Ovary (tissue), 3 donors: ENCODE measurements at regions not wholly inside any gene's neighbourhood (a gene's known extent, or its start where the extent isn't known, plus 50 kb on each side); places are given as distances from the start of the nearest gene placed in this dataset.

Experiments
- POLR2A ChIP-seq: fragments of 450-650 bp; IDR thresholded peaks from one replicate; pipeline ENCODE4 v1.6.1; 2017; ENCODE audit warnings: antibody characterized with exemption, mild to moderate bottlenecking, moderate library complexity
- TF ChIP-seq, protein P1 (sequence below), 3 donors: fragments of 450-650 bp in 2 of 3; fragments of 200-600 bp in 1 of 3; IDR thresholded peaks; one replicate each; pipeline versions ENCODE4 v1.5.1 to v1.8.0; 2016 to 2022; ENCODE audit warnings: antibody characterized with exemption in 3 of 3, mild to moderate bottlenecking in 1 of 3
- donor health status: DM: no; HTN: no; CAD: no.

- TF ChIP-seq POLR2A, result no peak
- TF ChIP-seq, protein P1, sequence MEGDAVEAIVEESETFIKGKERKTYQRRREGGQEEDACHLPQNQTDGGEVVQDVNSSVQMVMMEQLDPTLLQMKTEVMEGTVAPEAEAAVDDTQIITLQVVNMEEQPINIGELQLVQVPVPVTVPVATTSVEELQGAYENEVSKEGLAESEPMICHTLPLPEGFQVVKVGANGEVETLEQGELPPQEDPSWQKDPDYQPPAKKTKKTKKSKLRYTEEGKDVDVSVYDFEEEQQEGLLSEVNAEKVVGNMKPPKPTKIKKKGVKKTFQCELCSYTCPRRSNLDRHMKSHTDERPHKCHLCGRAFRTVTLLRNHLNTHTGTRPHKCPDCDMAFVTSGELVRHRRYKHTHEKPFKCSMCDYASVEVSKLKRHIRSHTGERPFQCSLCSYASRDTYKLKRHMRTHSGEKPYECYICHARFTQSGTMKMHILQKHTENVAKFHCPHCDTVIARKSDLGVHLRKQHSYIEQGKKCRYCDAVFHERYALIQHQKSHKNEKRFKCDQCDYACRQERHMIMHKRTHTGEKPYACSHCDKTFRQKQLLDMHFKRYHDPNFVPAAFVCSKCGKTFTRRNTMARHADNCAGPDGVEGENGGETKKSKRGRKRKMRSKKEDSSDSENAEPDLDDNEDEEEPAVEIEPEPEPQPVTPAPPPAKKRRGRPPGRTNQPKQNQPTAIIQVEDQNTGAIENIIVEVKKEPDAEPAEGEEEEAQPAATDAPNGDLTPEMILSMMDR (IDR thresholded peaks at IDR 0.05), result no peak
Observed at GRCh38 chr5:156239800-156240199, 87.2 kb upstream of the SGCD start.
